Vagina (tissue), 2 donors: ENCODE measurements at regions not wholly inside any gene's neighbourhood (a gene's known extent, or its start where the extent isn't known, plus 50 kb on each side); places are given as distances from the start of the nearest gene placed in this dataset.
"Not testable (repeated sequence)": the region's sequence is repeated elsewhere in the genome, so short reads cannot be mapped to it uniquely, and the experiment has no call there.

Experiments
- DNase-seq, 2 donors: peaks; one replicate each; pipeline ENCODE4 v3.0.0-alpha.2; 2017; ENCODE audit errors: extremely low spot score in 2 of 2
- H3K27ac ChIP-seq: fragments of 200-600 bp; sonication (generic); one replicate; pipeline ENCODE4 v1.5.1; 2019
- H3K27me3 ChIP-seq: fragments of 200-600 bp; sonication (generic); one replicate; pipeline ENCODE4 v1.5.1; 2019
- H3K36me3 ChIP-seq, 2 donors: fragments of 200-600 bp; sonication (generic); one replicate each; pipeline ENCODE4 v1.5.1; 2017 to 2019
- H3K4me1 ChIP-seq: fragments of 200-600 bp; sonication (generic); one replicate; pipeline ENCODE4 v1.5.1; 2019
- H3K4me3 ChIP-seq, 2 donors: fragments of 200-600 bp; sonication (generic); 1 replicate in 1 of 2; 2 replicates in 1 of 2; pipeline ENCODE4 v1.5.1; 2016 to 2019
- H3K9me3 ChIP-seq: fragments of 200-600 bp; sonication (generic); one replicate; pipeline ENCODE4 v1.5.1; 2019
- CTCF ChIP-seq, 3 experiments: fragments of 450-650 bp in 2 of 3; fragments of 200-600 bp in 1 of 3; sonication (generic) in 1 of 3; IDR thresholded peaks; one replicate each; pipeline ENCODE4 v1.5.1; 2017 to 2019; ENCODE audit warnings: antibody characterized with exemption in 3 of 3, mild to moderate bottlenecking in 2 of 3, moderate library complexity in 2 of 3
- intact Hi-C: fragments of 100-400 bp; cut with DNase I; formaldehyde crosslinking; loops from one replicate; pipeline ENCODE4 v1.15.1; 2023

- intact Hi-C loops = loop anchor here (10.0 kb wide), 1 partner anchor 285 kb away; no protein-coding TSS in a partner anchor
- H3K4me3 ChIP-seq = peak overlapping the region; percentile 48 to 69
- DNase-seq, H3K9me3 ChIP-seq, H3K4me1 ChIP-seq, H3K27ac ChIP-seq, H3K27me3 ChIP-seq, H3K36me3 ChIP-seq: not testable (repeated sequence)
- peak; percentile 15 to 82 (median 35) for TF ChIP-seq CTCF (IDR thresholded peaks at IDR 0.05)
Observed at GRCh38 chr3:75579981-75580782, 83.9 kb upstream of the FRG2C start.

- H3K27ac ChIP-seq, H3K4me1 ChIP-seq, H3K27me3 ChIP-seq, H3K36me3 ChIP-seq, DNase-seq, H3K4me3 ChIP-seq, H3K9me3 ChIP-seq: not testable (repeated sequence)
- intact Hi-C loops = loop anchor here (10.0 kb wide), 1 partner anchor 288 kb away; no protein-coding TSS in a partner anchor
Observed at GRCh38 chr3:75582536-75582935, 81.6 kb upstream of the FRG2C start.

- H3K36me3 ChIP-seq, H3K9me3 ChIP-seq, H3K27ac ChIP-seq, H3K4me1 ChIP-seq, H3K27me3 ChIP-seq, H3K4me3 ChIP-seq, DNase-seq: not testable (repeated sequence)
- intact Hi-C loops = loop anchor here (10.0 kb wide), 1 partner anchor 288 kb away; no protein-coding TSS in a partner anchor
Observed at GRCh38 chr3:75583116-75583515, 81.0 kb upstream of the FRG2C start.

GRCh38 chr3:75587695-75588094 lies 76.4 kb upstream of the FRG2C start:
- H3K36me3 ChIP-seq, H3K27me3 ChIP-seq, H3K27ac ChIP-seq, DNase-seq, H3K9me3 ChIP-seq, H3K4me1 ChIP-seq, H3K4me3 ChIP-seq: not testable (repeated sequence)
- intact Hi-C loops = loop anchor here (10.0 kb wide), 1 partner anchor 293 kb away; no protein-coding TSS in a partner anchor

GRCh38 chr3:75590382-75590781 lies 73.7 kb upstream of the FRG2C start:
- H3K4me3 ChIP-seq, H3K36me3 ChIP-seq, H3K27me3 ChIP-seq, intact Hi-C loops, H3K9me3 ChIP-seq, DNase-seq, H3K27ac ChIP-seq, H3K4me1 ChIP-seq: not testable (repeated sequence)

GRCh38 chr3:75604286-75604934 lies 59.7 kb upstream of the FRG2C start:
- H3K27me3 ChIP-seq, H3K4me1 ChIP-seq, H3K36me3 ChIP-seq, H3K27ac ChIP-seq, H3K4me3 ChIP-seq, H3K9me3 ChIP-seq, intact Hi-C loops: not testable (repeated sequence)
- peak in 1 of 2 donors; percentile 18 for DNase-seq
- peak in 1 of 3 experiments; percentile 28 for TF ChIP-seq CTCF (IDR thresholded peaks at IDR 0.05)

GRCh38 chr3:75607996-75608395 lies 56.1 kb upstream of the FRG2C start:
- H3K4me1 ChIP-seq, intact Hi-C loops, H3K27me3 ChIP-seq, H3K9me3 ChIP-seq, DNase-seq, H3K4me3 ChIP-seq, H3K27ac ChIP-seq, H3K36me3 ChIP-seq: not testable (repeated sequence)

- H3K27me3 ChIP-seq, H3K9me3 ChIP-seq, H3K4me1 ChIP-seq, H3K4me3 ChIP-seq, intact Hi-C loops, DNase-seq, H3K27ac ChIP-seq, H3K36me3 ChIP-seq: not testable (repeated sequence)
Observed at GRCh38 chr3:75609598-75609997, 54.5 kb upstream of the FRG2C start.
